HG03060 (cell line): ENCODE measurements at regions not wholly inside any gene's neighbourhood (a gene's known extent, or its start where the extent isn't known, plus 50 kb on each side); places are given as distances from the start of the nearest gene placed in this dataset.
"Not testable (repeated sequence)": the region's sequence is repeated elsewhere in the genome, so short reads cannot be mapped to it uniquely, and the experiment has no call there.

Experiments
- ATAC-seq: cut with Tn5 transposase; IDR thresholded peaks from one replicate; pipeline ENCODE4 v1.9.1; 2021; ENCODE audit warnings: low read depth, moderate number of reproducible peaks; ENCODE audit not compliant: unreplicated experiment

GRCh38 chr5:18496041-18496440 lies 861.8 kb downstream of the TAF11L14 start:
- no peak for ATAC-seq

DNA sequence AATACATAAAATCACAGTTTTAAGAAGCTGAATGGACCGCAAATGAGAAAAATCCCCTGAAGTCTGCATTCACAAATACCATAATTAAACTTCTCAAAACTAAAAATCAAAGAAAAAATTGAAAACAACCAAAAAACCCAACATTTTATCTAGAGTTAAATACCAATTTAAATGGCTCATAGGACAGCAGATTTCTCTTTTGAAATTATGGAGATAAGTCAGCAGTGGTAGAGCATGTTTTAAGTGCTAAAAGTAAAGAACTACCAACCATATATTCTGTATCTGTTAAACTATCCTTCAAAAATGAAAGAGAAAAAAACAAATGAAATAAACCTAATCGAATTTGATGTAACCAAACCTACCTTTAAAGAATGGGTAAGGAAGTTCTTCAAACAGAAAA lies 862.8 kb downstream of the TAF11L14 start:
- no peak for ATAC-seq

DNA sequence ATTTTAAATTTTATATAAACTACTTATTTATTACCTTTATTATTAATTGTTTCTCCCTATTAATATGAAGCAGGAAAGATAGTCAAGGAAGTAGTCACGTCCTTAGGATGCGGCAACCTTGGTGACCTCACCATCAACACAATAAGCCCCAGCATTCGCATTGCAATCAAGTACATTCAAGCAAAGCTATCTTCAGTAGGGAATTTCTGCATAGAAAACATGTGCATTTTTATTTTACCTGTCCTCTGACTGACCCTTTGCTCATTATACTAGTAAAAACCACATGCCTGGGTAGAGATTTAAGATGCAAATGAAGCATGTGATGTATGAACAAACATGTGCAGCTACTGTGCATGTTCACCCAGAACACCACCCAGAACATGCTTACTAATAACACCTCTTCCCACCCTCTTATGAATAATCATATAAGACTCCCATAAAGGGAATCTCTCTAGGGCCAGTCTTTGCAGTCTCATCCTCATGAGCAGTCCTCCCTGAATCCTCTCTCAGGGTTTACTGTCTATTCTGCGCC lies 869.6 kb downstream of the TAF11L14 start:
- ATAC-seq = no peak

GRCh38 chr5:18507114-18507513 lies 872.9 kb downstream of the TAF11L14 start:
- no peak for ATAC-seq

- ATAC-seq = no peak
Measured at GRCh38 chr5:18517641-18518380, 883.6 kb downstream of the TAF11L14 start.

GRCh38 chr5:18523380-18523779 lies 889.1 kb downstream of the TAF11L14 start:
- no peak for ATAC-seq

- ATAC-seq = no peak
Measured at GRCh38 chr5:18526792-18527405, 892.6 kb downstream of the TAF11L14 start.

DNA sequence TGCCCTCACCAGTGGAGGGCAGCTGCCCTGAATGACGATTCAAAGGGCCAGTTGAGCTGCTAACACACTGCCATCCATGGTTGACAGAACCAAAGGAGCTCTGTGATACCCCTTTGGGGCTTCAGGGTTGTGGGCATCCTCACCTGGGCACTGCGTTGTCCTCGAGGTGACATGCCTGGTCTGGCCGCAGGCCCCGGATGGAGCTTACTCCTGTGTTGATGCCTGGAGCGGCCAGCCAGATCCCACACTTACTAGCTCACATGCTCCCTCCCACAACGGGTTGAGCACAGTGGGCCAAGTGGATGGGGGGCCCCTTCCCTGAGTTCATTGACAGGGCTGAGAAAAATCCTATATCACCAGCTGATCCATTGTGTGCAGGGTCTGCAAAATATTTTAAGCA lies 898.9 kb downstream of the TAF11L14 start:
- ATAC-seq = no peak

GRCh38 chr5:18534119-18534518 lies 899.9 kb downstream of the TAF11L14 start:
- ATAC-seq = no peak

- not testable (repeated sequence) for ATAC-seq
Measured at GRCh38 chr5:18535753-18536152, 901.5 kb downstream of the TAF11L14 start.

GRCh38 chr5:18544421-18544820 lies 910.2 kb downstream of the TAF11L14 start:
- no peak for ATAC-seq

DNA sequence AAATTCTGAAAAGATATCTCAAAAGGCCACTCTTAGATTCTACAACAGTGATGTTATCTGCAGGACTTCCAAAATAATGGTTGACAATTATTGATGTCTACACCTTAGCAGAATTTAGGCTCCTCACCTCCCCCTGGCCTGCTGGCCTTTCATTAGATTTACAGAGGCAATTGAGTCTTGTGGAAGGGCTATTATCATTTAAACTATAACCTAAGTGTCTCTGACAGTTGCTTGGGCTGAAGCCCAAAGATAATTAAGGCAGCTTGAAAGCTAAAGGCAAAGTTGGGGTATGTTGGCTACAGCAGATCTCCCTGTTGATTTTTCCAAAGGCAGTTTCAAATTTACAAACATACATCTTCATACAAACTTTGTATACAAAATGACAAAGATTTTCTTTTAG lies 912.3 kb downstream of the TAF11L14 start:
- ATAC-seq = no peak

- no peak for ATAC-seq
Measured at GRCh38 chr5:18551716-18552115, 917.5 kb downstream of the TAF11L14 start.

DNA sequence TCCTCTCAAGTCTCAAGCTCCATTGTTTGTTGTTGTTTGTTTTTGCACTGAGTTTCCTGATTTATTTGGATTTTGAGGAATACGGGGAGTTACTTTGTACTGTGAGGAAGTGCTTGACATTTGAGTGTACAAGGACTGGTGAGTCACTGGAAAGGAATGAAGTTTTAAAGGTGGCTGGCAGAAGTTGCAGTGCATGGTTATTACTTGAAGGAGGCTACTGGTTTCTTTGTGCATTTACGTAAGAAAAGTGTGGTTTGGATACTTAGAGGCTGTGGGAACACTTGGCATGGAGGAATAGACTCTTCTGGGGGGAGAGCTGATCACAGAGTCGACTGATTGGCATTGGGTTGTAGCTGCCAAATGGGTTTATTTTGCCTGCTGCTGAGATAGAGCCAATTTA lies 919.0 kb downstream of the TAF11L14 start:
- ATAC-seq = no peak

GRCh38 chr5:18560602-18561001 lies 926.3 kb downstream of the TAF11L14 start:
- ATAC-seq = no peak

- ATAC-seq = no peak
Measured at GRCh38 chr5:18563853-18564252, 929.6 kb downstream of the TAF11L14 start.

- ATAC-seq = no peak
Measured at GRCh38 chr5:18566671-18567070, 932.4 kb downstream of the TAF11L14 start.

GRCh38 chr5:18576586-18576985 lies 942.3 kb downstream of the TAF11L14 start:
- no peak for ATAC-seq

GRCh38 chr5:18601185-18601584 lies 966.9 kb downstream of the TAF11L14 start:
- ATAC-seq = no peak

- no peak for ATAC-seq
Measured at GRCh38 chr5:18602402-18602801, 968.1 kb downstream of the TAF11L14 start.

- ATAC-seq = no peak
Measured at GRCh38 chr5:18605186-18605585, 970.9 kb downstream of the TAF11L14 start.

DNA sequence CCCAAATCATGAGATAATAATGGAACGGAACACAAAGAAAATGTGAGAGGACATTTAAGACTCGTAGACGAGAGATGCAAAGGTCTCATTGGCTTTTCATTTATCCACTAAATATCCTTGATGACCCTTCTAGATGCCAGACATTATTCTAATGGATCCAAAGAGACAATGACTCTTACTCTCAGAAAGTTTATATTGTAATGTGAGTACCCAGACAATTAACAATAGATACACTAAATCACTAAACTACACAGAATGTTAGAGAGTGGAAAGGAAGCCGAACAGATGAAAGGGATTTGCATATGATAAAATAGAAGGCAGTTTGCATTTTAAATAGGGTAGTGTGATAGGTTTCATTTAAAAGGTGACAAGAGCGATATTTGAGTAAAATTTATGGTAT lies 973.3 kb downstream of the TAF11L14 start:
- no peak for ATAC-seq
